SK-N-SH (cell line): ENCODE measurements at regions not wholly inside any gene's neighbourhood (a gene's known extent, or its start where the extent isn't known, plus 50 kb on each side); places are given as distances from the start of the nearest gene placed in this dataset.

Experiments
- CTCF ChIA-PET: fragments of 300-600, 350-600 bp; formaldehyde crosslinking; extraction: SDS; loops from one replicate; lab custom pipeline; 2021; lab: Yijun Ruan, JAX
- POLR2A ChIA-PET: fragments of 350-600 bp; sonication (Branson Sonifier 250); formaldehyde crosslinking; extraction: SDS; loops from one replicate; lab custom pipeline; 2020; ENCODE audit warnings: antibody characterized with exemption, inconsistent platforms; lab: Yijun Ruan, JAX
- DNase-seq: peaks from one replicate; pipeline ENCODE4 v3.0.0; 2012
- H2AFZ ChIP-seq: fragments of 200-600 bp; sonication (generic); 2 replicates; pipeline ENCODE4 v1.8.1; 2016; ENCODE audit warnings: antibody characterized with exemption, mild to moderate bottlenecking, low read depth
- H3F3A ChIP-seq: fragments of 200-600 bp; sonication (generic); replicated peaks from 2 replicates; pipeline ENCODE3; 2016; ENCODE audit warnings: antibody characterized with exemption, mild to moderate bottlenecking; ENCODE audit not compliant: insufficient read depth
- H3K27ac ChIP-seq, 2 experiments: fragments of 200-500 bp in 1 of 2; fragments of 200-600 bp in 1 of 2; sonication (Bioruptor generic) in 1 of 2; sonication (generic), shearing (Covaris generic) in 1 of 2; 2 replicates each; pipeline versions ENCODE4 v1.5.1 to v1.6.1; 2014 to 2016; ENCODE audit warnings: low read depth in 2 of 2, inconsistent platforms in 1 of 2, low read length in 1 of 2, mild to moderate bottlenecking in 1 of 2, mixed read lengths in 1 of 2
- H3K27me3 ChIP-seq: fragments of 200-600 bp; sonication (generic), shearing (Covaris generic); 2 replicates; pipeline ENCODE4 v1.6.1; 2016; ENCODE audit warnings: mixed run types; ENCODE audit not compliant: insufficient read depth
- H3K36me3 ChIP-seq, 2 experiments: fragments of 200-500 bp in 1 of 2; fragments of 200-600 bp in 1 of 2; sonication (Bioruptor generic) in 1 of 2; sonication (generic) in 1 of 2; replicated peaks in 1 of 2; 2 replicates each; pipeline versions ENCODE3 to v1.5.1; 2014 to 2016; ENCODE audit warnings: low read length in 1 of 2, mild to moderate bottlenecking in 1 of 2; ENCODE audit not compliant: insufficient read depth in 2 of 2, control insufficient read depth in 1 of 2
- H3K4me1 ChIP-seq, 2 experiments: fragments of 200-500 bp in 1 of 2; fragments of 200-600 bp in 1 of 2; sonication (Bioruptor generic) in 1 of 2; sonication (generic), shearing (Covaris generic) in 1 of 2; 2 replicates each; pipeline versions ENCODE4 v1.5.1 to v1.6.1; 2014 to 2016; ENCODE audit warnings: low read depth in 1 of 2, low read length in 1 of 2, mixed run types in 1 of 2; ENCODE audit not compliant: insufficient read depth in 2 of 2, control insufficient read depth in 1 of 2
- H3K4me2 ChIP-seq: fragments of 200-600 bp; sonication (generic), shearing (Covaris generic); 2 replicates; pipeline ENCODE4 v1.6.1; 2017; ENCODE audit warnings: mixed run types
- H3K4me3 ChIP-seq, 2 experiments: fragments of 200-500 bp in 1 of 2; fragments of 200-600 bp in 1 of 2; sonication (Bioruptor generic) in 1 of 2; sonication (generic), shearing (Covaris generic) in 1 of 2; 2 replicates each; pipeline versions ENCODE4 v1.5.1 to v1.8.1; 2014 to 2016; ENCODE audit warnings: low read depth in 2 of 2, inconsistent platforms in 1 of 2, low read length in 1 of 2, mild to moderate bottlenecking in 1 of 2, mixed read lengths in 1 of 2, moderate library complexity in 1 of 2
- H3K79me2 ChIP-seq: fragments of 200-600 bp; sonication (generic); 2 replicates; pipeline ENCODE4 v1.8.1; 2017; ENCODE audit warnings: mild to moderate bottlenecking; ENCODE audit not compliant: insufficient read depth
- H3K9ac ChIP-seq: fragments of 200-600 bp; sonication (generic); 2 replicates; pipeline ENCODE4 v1.6.1; 2017; ENCODE audit warnings: mixed run types
- H3K9me2 ChIP-seq: fragments of 200-600 bp; sonication (generic); 2 replicates; pipeline ENCODE4 v1.6.1; 2017; ENCODE audit warnings: mixed run types
- H3K9me3 ChIP-seq: fragments of 200-600 bp; sonication (generic); 2 replicates; pipeline ENCODE4 v1.6.1; 2017; ENCODE audit warnings: mixed run types, mild to moderate bottlenecking, moderate library complexity
- H4K20me1 ChIP-seq: fragments of 200-600 bp; sonication (generic); 2 replicates; pipeline ENCODE4 v1.6.1; 2017; ENCODE audit warnings: mild to moderate bottlenecking, mixed run types; ENCODE audit not compliant: insufficient read depth
- ELF1 ChIP-seq: IDR thresholded peaks from 2 replicates; pipeline ENCODE4 v1.4.0; 2012
- EP300 ChIP-seq, 2 experiments: IDR thresholded peaks; 2 replicates each; pipeline versions ENCODE4 v1.4.0 to v1.6.1; 2012; ENCODE audit warnings: borderline replicate concordance in 1 of 2, low read depth in 1 of 2, low read length in 1 of 2
- FOSL2 ChIP-seq: IDR thresholded peaks from 2 replicates; pipeline ENCODE4 v1.4.0; 2012; ENCODE audit warnings: low read depth, mild to moderate bottlenecking, moderate library complexity, borderline replicate concordance
- FOXM1 ChIP-seq: IDR thresholded peaks from 2 replicates; pipeline ENCODE4 v1.4.0; 2012; ENCODE audit warnings: low read depth, mild to moderate bottlenecking
- GABPA ChIP-seq: IDR thresholded peaks from 2 replicates; pipeline ENCODE4 v1.4.0; 2012; ENCODE audit warnings: low read depth, mild to moderate bottlenecking
- JUND ChIP-seq: IDR thresholded peaks from 2 replicates; pipeline ENCODE4 v1.4.0; 2012
- MAX ChIP-seq: IDR thresholded peaks from 2 replicates; pipeline ENCODE4 v1.4.0; 2012; ENCODE audit warnings: low read depth
- MEF2A ChIP-seq: IDR thresholded peaks from 2 replicates; pipeline ENCODE4 v1.4.0; 2012; ENCODE audit warnings: low read depth, borderline replicate concordance
- MXI1 ChIP-seq: IDR thresholded peaks from 2 replicates; pipeline ENCODE4 v1.6.1; 2012; ENCODE audit warnings: mild to moderate bottlenecking, low read depth, low read length, improper control_type of control experiment
- NRF1 ChIP-seq: IDR thresholded peaks from 2 replicates; pipeline ENCODE4 v1.6.1; 2012; ENCODE audit warnings: low read depth, mild to moderate bottlenecking, low read length
- PBX3 ChIP-seq: IDR thresholded peaks from 2 replicates; pipeline ENCODE4; 2012
- POLR2AphosphoS5 ChIP-seq: IDR thresholded peaks from 2 replicates; pipeline ENCODE4 v1.6.1; 2012; ENCODE audit warnings: low read depth, low read length
- RCOR1 ChIP-seq: fragments of 150-350 bp; IDR thresholded peaks from 2 replicates; pipeline ENCODE4 v1.6.1; 2017; ENCODE audit warnings: antibody characterized with exemption, low read length
- RFX5 ChIP-seq: IDR thresholded peaks from 2 replicates; pipeline ENCODE4 v1.6.1; 2012; ENCODE audit warnings: mild to moderate bottlenecking, improper control_type of control experiment, low read length
- RXRA ChIP-seq: IDR thresholded peaks from 2 replicates; pipeline ENCODE4 v1.4.0; 2012; ENCODE audit warnings: low read depth, mild to moderate bottlenecking, borderline replicate concordance
- TAF1 ChIP-seq: IDR thresholded peaks from 2 replicates; pipeline ENCODE4 v1.6.1; 2012; ENCODE audit warnings: low read depth, mild to moderate bottlenecking, low read length, moderate library complexity, borderline replicate concordance
- TCF12 ChIP-seq: IDR thresholded peaks from 2 replicates; pipeline ENCODE4 v1.4.0; 2012
- TEAD4 ChIP-seq: IDR thresholded peaks from 2 replicates; pipeline ENCODE4 v1.4.0; 2012; ENCODE audit warnings: mild to moderate bottlenecking, borderline replicate concordance; ENCODE audit not compliant: insufficient read depth
- USF1 ChIP-seq: IDR thresholded peaks from 2 replicates; pipeline ENCODE4 v1.4.0; 2012; ENCODE audit warnings: low read depth, borderline replicate concordance
- USF2 ChIP-seq: fragments of 150-350 bp; IDR thresholded peaks from 2 replicates; pipeline ENCODE4 v1.6.1; 2017; ENCODE audit warnings: antibody characterized with exemption, low read length, low read depth, borderline replicate concordance
- YY1 ChIP-seq: IDR thresholded peaks from 2 replicates; pipeline ENCODE4 v1.4.0; 2012; ENCODE audit warnings: low read depth, mild to moderate bottlenecking
- ZBTB33 ChIP-seq: IDR thresholded peaks from 2 replicates; pipeline ENCODE4 v1.4.0; 2012; ENCODE audit warnings: low read depth, borderline replicate concordance
- WGBS: methylation state at CpG from one replicate; pipeline ENCODE4 v1.1.6; 2017; ENCODE audit warnings: low lambda C conversion rate; 5-methylcytosine and 5-hydroxymethylcytosine counted together

- H2AFZ ChIP-seq, result no peak overlapping the region
- no peaks in the 10 kb centered on the region for H3K79me2 ChIP-seq
- no peak for TF ChIP-seq RXRA
- no peak for TF ChIP-seq ELF1
- TF ChIP-seq TCF12, result no peak
- no peak for TF ChIP-seq EP300 (IDR thresholded peaks at IDR 0.05; ENCODE audit: borderline replicate concordance in 1 of 2, low read depth in 1 of 2, low read length in 1 of 2)
- no peak for TF ChIP-seq RCOR1
- no peak for TF ChIP-seq FOXM1
- no peak for TF ChIP-seq TEAD4
- no peak for TF ChIP-seq MEF2A
- TF ChIP-seq TAF1, result no peak
- H3K27ac ChIP-seq, result no peak overlapping the region
- H3K27me3 ChIP-seq, result peaks cover 5% of the 10 kb centered on the region; the same call in 1 of the 2 replicates
- H3K4me3 ChIP-seq, result no peak overlapping the region
- H3K9me2 ChIP-seq, result no peaks in the 10 kb centered on the region
- H3K9ac ChIP-seq, result no peak overlapping the region
- ChIA-PET CTCF (no interaction called here), POLR2A (no interaction called here)
- H3K36me3 ChIP-seq, result no peaks in the 10 kb centered on the region
- H3F3A ChIP-seq, result no peaks in the 10 kb centered on the region
- no peaks in the 10 kb centered on the region for H3K9me3 ChIP-seq
- no peak for DNase-seq
- H3K4me2 ChIP-seq, result no peak overlapping the region
- H3K4me1 ChIP-seq, result no peaks in the 10 kb centered on the region
- 32% methylated on average over 3 of the region's 3 CpGs for WGBS
- no peaks in the 10 kb centered on the region for H4K20me1 ChIP-seq
Observed at GRCh38 chr5:158477214-158477613, 618.3 kb upstream of the CLINT1 start.

GRCh38 chr5:158473016-158473635 is 614.2 kb upstream of the CLINT1 start:
- CTCF ChIA-PET, result interaction anchor here (1.0 kb wide), 1 partner anchor 402 kb away, joined by 3 read pairs; no protein-coding TSS in a partner anchor
- Histone ChIP-seq H3K9me2 (no peaks in the 10 kb centered on the region), H3K27ac (no peak overlapping the region), H3K27me3 (peaks cover 5% of the 10 kb centered on the region; the same call in 1 of the 2 replicates), H2AFZ (no peak overlapping the region), H3K36me3 (no peaks in the 10 kb centered on the region), H4K20me1 (no peaks in the 10 kb centered on the region), H3K9ac (no peak overlapping the region), H3K9me3 (no peaks in the 10 kb centered on the region), H3K4me2 (no peak overlapping the region), H3K79me2 (no peaks in the 10 kb centered on the region), H3F3A (no peaks in the 10 kb centered on the region), H3K4me3 (no peak overlapping the region), H3K4me1 (no peaks in the 10 kb centered on the region)
- TF ChIP-seq NRF1, result no peak
- TF ChIP-seq TAF1, result no peak
- TF ChIP-seq TEAD4, result no peak
- TF ChIP-seq RFX5, result no peak
- no peak for TF ChIP-seq ELF1
- no peak for TF ChIP-seq FOSL2
- TF ChIP-seq USF1, result no peak
- no peak for TF ChIP-seq MXI1
- TF ChIP-seq RCOR1, result no peak
- TF ChIP-seq JUND, result no peak
- no peak for TF ChIP-seq POLR2AphosphoS5
- TF ChIP-seq USF2, result no peak
- TF ChIP-seq TCF12, result no peak
- no peak for TF ChIP-seq MAX
- no peak for TF ChIP-seq GABPA
- no peak for TF ChIP-seq RXRA
- no peak for TF ChIP-seq EP300 (IDR thresholded peaks at IDR 0.05; ENCODE audit: borderline replicate concordance in 1 of 2, low read depth in 1 of 2, low read length in 1 of 2)
- TF ChIP-seq ZBTB33, result no peak
- TF ChIP-seq YY1, result no peak
- TF ChIP-seq PBX3, result no peak
- POLR2A ChIA-PET, result no interaction called here
- DNase-seq, result no peak
- 37% methylated on average over 4 of the region's 4 CpGs for WGBS
